Medulla oblongata (tissue), 1 donor: ENCODE measurements at regions not wholly inside any gene's neighbourhood (a gene's known extent, or its start where the extent isn't known, plus 50 kb on each side); places are given as distances from the start of the nearest gene placed in this dataset.

ENCODE experiments used
- DNase-seq: peaks from one replicate; pipeline ENCODE4 v3.0.0-alpha.2; 2015; ENCODE audit errors: extremely low spot score

- no peak for DNase-seq
Measured at GRCh38 chr10:92792661-92793060, 55.7 kb upstream of the EXOC6 start.
